HL-60 (cell line): ENCODE measurements at regions not wholly inside any gene's neighbourhood (a gene's known extent, or its start where the extent isn't known, plus 50 kb on each side); places are given as distances from the start of the nearest gene placed in this dataset.

Source experiments
- GABPA ChIP-seq: IDR thresholded peaks from 2 replicates; pipeline ENCODE4 v1.6.1; 2012; ENCODE audit warnings: low read depth
- POLR2AphosphoS5 ChIP-seq: IDR thresholded peaks from 2 replicates; pipeline ENCODE4 v1.6.1; 2012; ENCODE audit warnings: low read depth
- SPI1 ChIP-seq: IDR thresholded peaks from 2 replicates; pipeline ENCODE4 v1.6.1; 2012; ENCODE audit warnings: low read depth, mild to moderate bottlenecking, borderline replicate concordance
- TF ChIP-seq, protein P1 (sequence below): IDR thresholded peaks from one replicate; pipeline ENCODE4 v1.5.1; 2011; ENCODE audit warnings: low read length, control low read depth, inconsistent platforms; ENCODE audit not compliant: insufficient read depth
- TF ChIP-seq, protein P2 (sequence below): IDR thresholded peaks from 2 replicates; pipeline ENCODE4 v1.6.1; 2012; ENCODE audit warnings: low read depth; ENCODE audit not compliant: insufficient replicate concordance

DNA sequence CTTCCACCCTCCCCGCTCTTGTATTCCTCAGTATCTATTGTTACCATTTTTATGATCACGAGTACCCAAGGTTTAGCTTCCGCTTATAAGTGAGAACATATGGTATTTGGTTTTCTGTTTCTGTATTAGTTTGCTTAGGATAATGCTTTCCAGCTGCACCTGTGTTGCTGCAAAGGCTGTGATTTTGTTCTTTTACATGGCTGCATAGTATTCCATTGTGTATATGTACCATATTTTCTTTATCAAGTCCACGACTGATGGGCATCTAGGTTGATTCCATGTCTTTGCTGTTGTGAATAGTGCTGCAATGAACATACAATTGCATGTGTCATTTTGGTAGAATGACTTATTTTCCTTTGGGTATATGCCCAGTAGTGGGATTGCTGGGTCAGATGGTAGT, 79.7 kb upstream of the EFCAB3 start:
- TF ChIP-seq, protein P1, sequence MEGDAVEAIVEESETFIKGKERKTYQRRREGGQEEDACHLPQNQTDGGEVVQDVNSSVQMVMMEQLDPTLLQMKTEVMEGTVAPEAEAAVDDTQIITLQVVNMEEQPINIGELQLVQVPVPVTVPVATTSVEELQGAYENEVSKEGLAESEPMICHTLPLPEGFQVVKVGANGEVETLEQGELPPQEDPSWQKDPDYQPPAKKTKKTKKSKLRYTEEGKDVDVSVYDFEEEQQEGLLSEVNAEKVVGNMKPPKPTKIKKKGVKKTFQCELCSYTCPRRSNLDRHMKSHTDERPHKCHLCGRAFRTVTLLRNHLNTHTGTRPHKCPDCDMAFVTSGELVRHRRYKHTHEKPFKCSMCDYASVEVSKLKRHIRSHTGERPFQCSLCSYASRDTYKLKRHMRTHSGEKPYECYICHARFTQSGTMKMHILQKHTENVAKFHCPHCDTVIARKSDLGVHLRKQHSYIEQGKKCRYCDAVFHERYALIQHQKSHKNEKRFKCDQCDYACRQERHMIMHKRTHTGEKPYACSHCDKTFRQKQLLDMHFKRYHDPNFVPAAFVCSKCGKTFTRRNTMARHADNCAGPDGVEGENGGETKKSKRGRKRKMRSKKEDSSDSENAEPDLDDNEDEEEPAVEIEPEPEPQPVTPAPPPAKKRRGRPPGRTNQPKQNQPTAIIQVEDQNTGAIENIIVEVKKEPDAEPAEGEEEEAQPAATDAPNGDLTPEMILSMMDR, result no peak
- TF ChIP-seq GABPA, result no peak
- TF ChIP-seq SPI1, result no peak
- TF ChIP-seq POLR2AphosphoS5, result no peak
- TF ChIP-seq, protein P2, sequence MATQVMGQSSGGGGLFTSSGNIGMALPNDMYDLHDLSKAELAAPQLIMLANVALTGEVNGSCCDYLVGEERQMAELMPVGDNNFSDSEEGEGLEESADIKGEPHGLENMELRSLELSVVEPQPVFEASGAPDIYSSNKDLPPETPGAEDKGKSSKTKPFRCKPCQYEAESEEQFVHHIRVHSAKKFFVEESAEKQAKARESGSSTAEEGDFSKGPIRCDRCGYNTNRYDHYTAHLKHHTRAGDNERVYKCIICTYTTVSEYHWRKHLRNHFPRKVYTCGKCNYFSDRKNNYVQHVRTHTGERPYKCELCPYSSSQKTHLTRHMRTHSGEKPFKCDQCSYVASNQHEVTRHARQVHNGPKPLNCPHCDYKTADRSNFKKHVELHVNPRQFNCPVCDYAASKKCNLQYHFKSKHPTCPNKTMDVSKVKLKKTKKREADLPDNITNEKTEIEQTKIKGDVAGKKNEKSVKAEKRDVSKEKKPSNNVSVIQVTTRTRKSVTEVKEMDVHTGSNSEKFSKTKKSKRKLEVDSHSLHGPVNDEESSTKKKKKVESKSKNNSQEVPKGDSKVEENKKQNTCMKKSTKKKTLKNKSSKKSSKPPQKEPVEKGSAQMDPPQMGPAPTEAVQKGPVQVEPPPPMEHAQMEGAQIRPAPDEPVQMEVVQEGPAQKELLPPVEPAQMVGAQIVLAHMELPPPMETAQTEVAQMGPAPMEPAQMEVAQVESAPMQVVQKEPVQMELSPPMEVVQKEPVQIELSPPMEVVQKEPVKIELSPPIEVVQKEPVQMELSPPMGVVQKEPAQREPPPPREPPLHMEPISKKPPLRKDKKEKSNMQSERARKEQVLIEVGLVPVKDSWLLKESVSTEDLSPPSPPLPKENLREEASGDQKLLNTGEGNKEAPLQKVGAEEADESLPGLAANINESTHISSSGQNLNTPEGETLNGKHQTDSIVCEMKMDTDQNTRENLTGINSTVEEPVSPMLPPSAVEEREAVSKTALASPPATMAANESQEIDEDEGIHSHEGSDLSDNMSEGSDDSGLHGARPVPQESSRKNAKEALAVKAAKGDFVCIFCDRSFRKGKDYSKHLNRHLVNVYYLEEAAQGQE, result no peak
